Calu3 (cell line): ENCODE measurements at regions not wholly inside any gene's neighbourhood (a gene's known extent, or its start where the extent isn't known, plus 50 kb on each side); places are given as distances from the start of the nearest gene placed in this dataset.

Experiments used
- BruUV-seq: library from RNA; stranded (reverse); fragments of 400-500 nt; replicated peaks from 2 replicates; lab custom pipeline; 2021; lab: Mats Ljungman, UMichigan
- CTCF ChIA-PET: fragments of 300-600 bp; sonication (Branson Sonifier 250); formaldehyde crosslinking; loops from one replicate; lab custom pipeline; 2022; ENCODE audit warnings: antibody characterized with exemption; lab: Charles Lee
- DNase-seq: peaks from one replicate; pipeline ENCODE4 v3.0.0; 2022
- H3K27ac Mint-ChIP-seq: one replicate; pipeline ENCODE4 v1.8.0; 2022; ENCODE audit warnings: mixed read lengths; ENCODE audit not compliant: unreplicated experiment
- H3K27me3 Mint-ChIP-seq: one replicate; pipeline ENCODE4 v1.8.0; 2022; ENCODE audit warnings: mixed read lengths; ENCODE audit not compliant: unreplicated experiment
- H3K36me3 Mint-ChIP-seq: one replicate; pipeline ENCODE4 v1.8.0; 2022; ENCODE audit warnings: mild to moderate bottlenecking, moderate library complexity, mixed read lengths; ENCODE audit not compliant: insufficient read depth, unreplicated experiment
- H3K4me1 Mint-ChIP-seq: one replicate; pipeline ENCODE4 v1.8.0; 2022; ENCODE audit warnings: mild to moderate bottlenecking, low read depth, mixed read lengths; ENCODE audit not compliant: unreplicated experiment
- H3K4me3 Mint-ChIP-seq: one replicate; pipeline ENCODE4 v1.8.0; 2022; ENCODE audit warnings: mild to moderate bottlenecking, low read depth, moderate library complexity, mixed read lengths; ENCODE audit not compliant: unreplicated experiment
- H3K9me3 Mint-ChIP-seq: one replicate; pipeline ENCODE4 v1.8.0; 2022; ENCODE audit warnings: low read depth, mixed read lengths; ENCODE audit not compliant: unreplicated experiment
- intact Hi-C: fragments of 100-400 bp; cut with micrococcal nuclease; formaldehyde crosslinking; loops from one replicate; pipeline ENCODE4 v1.10.0; 2022; ENCODE audit not compliant: unreplicated experiment
- TF ChIP-seq, protein P1 (sequence below): fragments of 200-600 bp; IDR thresholded peaks from one replicate; pipeline ENCODE4 v1.8.0; 2022; ENCODE audit warnings: antibody characterized with exemption; ENCODE audit not compliant: unreplicated experiment

DNA sequence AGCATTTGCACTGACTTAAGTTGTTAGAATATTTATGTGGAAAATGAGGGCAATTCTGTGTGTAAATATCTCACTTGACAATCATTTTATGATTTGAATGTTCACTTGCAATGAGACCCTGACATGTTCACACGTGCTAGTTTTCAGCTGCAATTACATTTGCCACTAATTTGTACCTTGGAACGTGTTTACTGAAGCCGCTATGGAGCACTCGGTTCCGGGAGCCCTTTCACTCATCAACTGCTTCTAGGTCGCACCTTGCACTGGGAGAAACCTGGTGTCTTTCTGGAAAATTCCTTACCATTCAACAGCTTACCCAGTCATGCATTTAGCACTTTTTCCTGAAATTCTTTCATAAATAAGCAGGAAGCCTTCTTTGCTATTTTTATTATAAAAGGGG is 229.6 kb downstream of the ZIC5 start:
- no peak for DNase-seq
- TF ChIP-seq, protein P1, sequence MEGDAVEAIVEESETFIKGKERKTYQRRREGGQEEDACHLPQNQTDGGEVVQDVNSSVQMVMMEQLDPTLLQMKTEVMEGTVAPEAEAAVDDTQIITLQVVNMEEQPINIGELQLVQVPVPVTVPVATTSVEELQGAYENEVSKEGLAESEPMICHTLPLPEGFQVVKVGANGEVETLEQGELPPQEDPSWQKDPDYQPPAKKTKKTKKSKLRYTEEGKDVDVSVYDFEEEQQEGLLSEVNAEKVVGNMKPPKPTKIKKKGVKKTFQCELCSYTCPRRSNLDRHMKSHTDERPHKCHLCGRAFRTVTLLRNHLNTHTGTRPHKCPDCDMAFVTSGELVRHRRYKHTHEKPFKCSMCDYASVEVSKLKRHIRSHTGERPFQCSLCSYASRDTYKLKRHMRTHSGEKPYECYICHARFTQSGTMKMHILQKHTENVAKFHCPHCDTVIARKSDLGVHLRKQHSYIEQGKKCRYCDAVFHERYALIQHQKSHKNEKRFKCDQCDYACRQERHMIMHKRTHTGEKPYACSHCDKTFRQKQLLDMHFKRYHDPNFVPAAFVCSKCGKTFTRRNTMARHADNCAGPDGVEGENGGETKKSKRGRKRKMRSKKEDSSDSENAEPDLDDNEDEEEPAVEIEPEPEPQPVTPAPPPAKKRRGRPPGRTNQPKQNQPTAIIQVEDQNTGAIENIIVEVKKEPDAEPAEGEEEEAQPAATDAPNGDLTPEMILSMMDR: no peak
- Mint-ChIP-seq H3K4me1 (no peaks in the 10 kb centered on the region), H3K36me3 (no peaks in the 10 kb centered on the region), H3K27me3 (no peaks in the 10 kb centered on the region), H3K27ac (no peak overlapping the region), H3K4me3 (no peak overlapping the region), H3K9me3 (no peaks in the 10 kb centered on the region)
- BruUV-seq: no TSS peak
- intact Hi-C loops: no loop called here
- CTCF ChIA-PET: no interaction called here

DNA sequence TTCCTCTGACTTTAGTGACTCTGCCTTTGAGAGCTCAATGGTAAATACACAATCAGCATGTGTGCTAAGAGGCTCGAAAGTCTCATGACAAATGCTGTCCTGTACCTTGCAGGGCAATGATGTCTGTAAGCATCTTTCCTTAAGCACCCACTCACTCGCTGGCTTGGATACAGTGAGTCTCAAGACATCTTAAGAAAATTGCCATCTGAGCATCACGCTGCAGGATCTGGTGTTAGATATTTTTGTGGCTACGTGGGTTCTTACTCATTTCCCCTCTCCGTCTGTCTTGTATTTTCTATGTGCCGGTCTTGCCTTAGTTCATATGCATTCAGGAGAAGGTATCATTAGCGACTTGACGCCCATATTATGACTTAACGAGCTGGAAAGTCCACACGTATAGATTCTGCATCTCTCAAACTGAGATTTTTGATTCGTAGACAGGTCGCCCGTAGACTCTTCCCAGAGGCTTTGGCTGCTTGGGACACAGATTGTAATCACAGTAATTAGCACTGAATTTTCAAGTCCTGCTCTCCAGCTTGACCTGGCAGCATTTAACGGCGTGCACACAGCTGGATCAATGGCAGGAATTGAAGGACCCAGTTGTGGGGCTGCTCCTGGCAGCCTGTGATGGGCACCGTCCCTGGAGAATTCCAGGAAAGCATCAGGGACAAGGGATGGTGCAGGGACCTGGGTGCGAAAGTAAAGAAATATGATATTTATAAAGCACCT is 231.2 kb downstream of the ZIC5 start:
- BruUV-seq: no TSS peak
- Mint-ChIP-seq H3K27ac (no peak overlapping the region), H3K27me3 (no peaks in the 10 kb centered on the region), H3K4me3 (no peak overlapping the region), H3K4me1 (no peaks in the 10 kb centered on the region), H3K9me3 (no peaks in the 10 kb centered on the region), H3K36me3 (no peaks in the 10 kb centered on the region)
- intact Hi-C loops: no loop called here
- CTCF ChIA-PET: no interaction called here
- TF ChIP-seq, protein P1: no peak
- DNase-seq: no peak

DNA sequence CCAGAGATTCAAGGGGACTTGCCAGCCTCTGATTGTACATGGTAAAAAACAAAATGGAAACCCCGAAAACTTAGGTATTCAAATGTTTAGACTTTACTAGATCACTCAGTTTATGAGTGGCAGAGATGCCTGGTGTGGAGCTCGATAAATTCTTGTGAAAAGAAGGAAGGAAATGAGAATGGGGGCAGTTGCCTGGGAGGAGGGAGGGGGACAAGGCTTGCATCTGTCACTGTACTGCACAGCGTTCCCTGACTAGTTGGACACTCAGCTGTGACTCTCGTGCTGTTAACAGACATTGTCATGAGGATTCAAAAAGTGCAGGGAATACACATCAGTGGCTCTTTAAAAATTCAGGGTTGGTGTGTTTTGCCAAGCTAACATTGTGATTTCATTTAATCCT is 232.9 kb downstream of the ZIC5 start:
- H3K4me1 Mint-ChIP-seq: no peaks in the 10 kb centered on the region
- no TSS peak for BruUV-seq
- no peaks in the 10 kb centered on the region for H3K36me3 Mint-ChIP-seq
- no peaks in the 10 kb centered on the region for H3K27me3 Mint-ChIP-seq
- intact Hi-C loops: no loop called here
- H3K4me3 Mint-ChIP-seq: no peak overlapping the region
- no peak overlapping the region for H3K27ac Mint-ChIP-seq
- CTCF ChIA-PET: no interaction called here
- TF ChIP-seq, protein P1: no peak
- DNase-seq: no peak
- no peaks in the 10 kb centered on the region for H3K9me3 Mint-ChIP-seq

DNA sequence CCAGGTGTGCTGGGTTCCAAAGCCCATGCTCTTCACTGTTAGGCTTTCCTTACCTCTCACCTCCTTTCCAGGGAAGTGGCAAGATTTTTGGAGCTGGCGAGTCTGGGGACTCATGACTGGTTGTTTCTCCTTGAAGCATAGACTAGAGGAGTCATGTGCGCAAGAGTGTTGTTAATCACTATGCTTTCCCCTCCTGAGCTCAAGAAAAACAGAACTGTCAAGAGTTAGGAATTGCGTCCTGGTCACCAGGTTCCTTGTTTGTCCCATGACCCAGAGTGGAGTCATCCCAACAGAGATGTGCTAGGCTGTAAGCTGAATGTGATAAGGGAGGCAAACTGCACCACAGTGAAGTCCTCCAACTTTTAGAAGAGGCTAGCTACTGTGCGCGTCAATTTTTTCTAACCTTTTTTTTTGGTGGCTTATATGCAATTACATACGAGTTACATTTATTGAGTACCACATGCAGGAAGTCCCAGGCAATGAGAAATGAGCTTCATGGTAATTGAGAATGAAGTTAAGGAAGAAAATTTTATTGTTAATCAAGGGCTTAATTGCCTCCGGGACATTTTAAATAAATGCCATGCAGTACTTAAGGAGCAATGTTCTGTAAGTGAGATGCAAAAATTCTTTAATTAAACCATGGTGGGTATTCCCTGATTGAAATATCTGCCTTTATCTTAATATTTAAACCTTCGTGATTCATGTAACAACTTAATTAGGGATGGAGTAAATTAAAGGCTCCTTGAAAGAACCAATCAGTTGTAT is 233.9 kb downstream of the ZIC5 start:
- TF ChIP-seq, protein P1: no peak
- no TSS peak for BruUV-seq
- no peaks in the 10 kb centered on the region for H3K4me1 Mint-ChIP-seq
- no peaks in the 10 kb centered on the region for H3K36me3 Mint-ChIP-seq
- no peak overlapping the region for H3K27ac Mint-ChIP-seq
- H3K4me3 Mint-ChIP-seq: no peak overlapping the region
- DNase-seq: no peak
- CTCF ChIA-PET: no interaction called here
- intact Hi-C loops: no loop called here
- H3K27me3 Mint-ChIP-seq: no peaks in the 10 kb centered on the region
- H3K9me3 Mint-ChIP-seq: no peaks in the 10 kb centered on the region
